GM19395 (cell line): ENCODE measurements at regions not wholly inside any gene's neighbourhood (a gene's known extent, or its start where the extent isn't known, plus 50 kb on each side); places are given as distances from the start of the nearest gene placed in this dataset.
"Not testable (repeated sequence)": the region's sequence is repeated elsewhere in the genome, so short reads cannot be mapped to it uniquely, and the experiment has no call there.

ENCODE experiments used
- ATAC-seq: cut with Tn5 transposase; IDR thresholded peaks from one replicate; pipeline ENCODE4 v1.9.1; 2021; ENCODE audit warnings: mild to moderate bottlenecking, moderate library complexity; ENCODE audit not compliant: unreplicated experiment

GRCh38 chr6:167407239-167408064, 82.6 kb downstream of the TTLL2 start:
- ATAC-seq = no peak

- ATAC-seq = no peak
Measured at GRCh38 chr6:167408235-167408869, 83.5 kb downstream of the TTLL2 start.

- no peak for ATAC-seq
Measured at GRCh38 chr6:167409079-167409478, 84.2 kb downstream of the TTLL2 start.

GRCh38 chr6:167409694-167410093, 84.8 kb downstream of the TTLL2 start:
- ATAC-seq = no peak

- ATAC-seq = no peak
Measured at GRCh38 chr6:167410462-167410861, 85.6 kb downstream of the TTLL2 start.

GRCh38 chr6:167412506-167412905, 87.6 kb downstream of the TTLL2 start:
- ATAC-seq = no peak

GRCh38 chr6:167415441-167415961, 90.6 kb downstream of the TTLL2 start:
- no peak for ATAC-seq

- no peak for ATAC-seq
Measured at GRCh38 chr6:167416676-167417430, 92.0 kb downstream of the TTLL2 start.

- no peak for ATAC-seq
Measured at GRCh38 chr6:167420177-167420576, 95.3 kb downstream of the TTLL2 start.

GRCh38 chr6:167420858-167421766, 96.2 kb downstream of the TTLL2 start:
- no peak for ATAC-seq

- ATAC-seq = not testable (repeated sequence)
Measured at GRCh38 chr6:167421944-167422343, 97.1 kb downstream of the TTLL2 start.

GRCh38 chr6:167422934-167423333, 98.0 kb downstream of the TTLL2 start:
- ATAC-seq = no peak

GRCh38 chr6:167424060-167424673, 99.3 kb downstream of the TTLL2 start:
- ATAC-seq = no peak

GRCh38 chr6:167424700-167425099, 99.8 kb downstream of the TTLL2 start:
- ATAC-seq = no peak

- ATAC-seq = no peak
Measured at GRCh38 chr6:167426084-167426483, 101.2 kb downstream of the TTLL2 start.

- ATAC-seq = no peak
Measured at GRCh38 chr6:167426651-167427050, 101.8 kb downstream of the TTLL2 start.

- ATAC-seq = no peak
Measured at GRCh38 chr6:167428664-167429333, 103.9 kb downstream of the TTLL2 start.

- ATAC-seq = no peak
Measured at GRCh38 chr6:167429353-167429752, 104.5 kb downstream of the TTLL2 start.

GRCh38 chr6:167435209-167435728, 110.4 kb downstream of the TTLL2 start:
- no peak for ATAC-seq
